Activated T-cell treated with anti-CD3 and anti-CD28 coated beads, Interleukin-2, amount 50 U/mL, for 72 hours (primary cell): ENCODE measurements at regions not wholly inside any gene's neighbourhood (a gene's known extent, or its start where the extent isn't known, plus 50 kb on each side); places are given as distances from the start of the nearest gene placed in this dataset.
"Not testable (repeated sequence)": the region's sequence is repeated elsewhere in the genome, so short reads cannot be mapped to it uniquely, and the experiment has no call there.

Source experiments
- ATAC-seq, 2 donors: fragments of 150-1000 bp; cut with Tn5 transposase; replicated peaks in 1 of 2; 2 replicates each; pipeline ENCODE4 v1.10.0; 2021; ENCODE audit warnings: moderate library complexity in 2 of 2, mild to moderate bottlenecking in 1 of 2
- DNase-seq, 2 donors: peaks; one replicate each; pipeline ENCODE4 v3.0.0; 2021 to 2022; ENCODE audit warnings: mixed read lengths in 1 of 2
- H3K27ac Mint-ChIP-seq: one replicate; pipeline ENCODE4 v1.8.0; 2022; ENCODE audit warnings: mild to moderate bottlenecking, moderate library complexity, mixed read lengths
- H3K27me3 Mint-ChIP-seq: one replicate; pipeline ENCODE4 v1.8.0; 2022; ENCODE audit warnings: low read depth, mixed read lengths
- H3K36me3 Mint-ChIP-seq, 2 donors: one replicate each; pipeline ENCODE4 v1.8.0; 2022; ENCODE audit warnings: mixed read lengths in 2 of 2, mild to moderate bottlenecking in 1 of 2; ENCODE audit not compliant: insufficient read depth in 2 of 2
- H3K4me1 Mint-ChIP-seq: one replicate; pipeline ENCODE4 v1.8.0; 2022; ENCODE audit warnings: low read depth, mixed read lengths
- H3K4me3 Mint-ChIP-seq, 2 donors: one replicate each; pipeline ENCODE4 v1.8.0; 2022; ENCODE audit warnings: mild to moderate bottlenecking in 2 of 2, mixed read lengths in 2 of 2, moderate library complexity in 2 of 2
- H3K9me3 Mint-ChIP-seq, 2 donors: one replicate each; pipeline ENCODE4 v1.8.0; 2022; ENCODE audit warnings: mixed read lengths in 2 of 2

GRCh38 chr7:13016036-13016581 lies 328.7 kb downstream of the ARL4A start:
- ATAC-seq (no peak), DNase-seq (no peak)
- H3K36me3 Mint-ChIP-seq: no peaks in the 10 kb centered on the region
- H3K27ac Mint-ChIP-seq: no peak overlapping the region
- H3K9me3 Mint-ChIP-seq: peaks cover 1 to 2% of the 10 kb centered on the region in 2 donors
- no peak overlapping the region for H3K4me3 Mint-ChIP-seq
- no peaks in the 10 kb centered on the region for H3K27me3 Mint-ChIP-seq
- no peaks in the 10 kb centered on the region for H3K4me1 Mint-ChIP-seq

- no peaks in the 10 kb centered on the region for H3K27me3 Mint-ChIP-seq
- H3K4me3 Mint-ChIP-seq: no peak overlapping the region
- ATAC-seq: no peak
- no peaks in the 10 kb centered on the region for H3K9me3 Mint-ChIP-seq
- H3K36me3 Mint-ChIP-seq: no peaks in the 10 kb centered on the region
- DNase-seq: no peak
- no peaks in the 10 kb centered on the region for H3K4me1 Mint-ChIP-seq
- no peak overlapping the region for H3K27ac Mint-ChIP-seq
Measured at GRCh38 chr7:13016592-13017332, 329.3 kb downstream of the ARL4A start.

- H3K36me3 Mint-ChIP-seq: no peaks in the 10 kb centered on the region
- ATAC-seq (no peak), DNase-seq (no peak)
- H3K9me3 Mint-ChIP-seq: no peaks in the 10 kb centered on the region
- no peaks in the 10 kb centered on the region for H3K27me3 Mint-ChIP-seq
- no peaks in the 10 kb centered on the region for H3K4me1 Mint-ChIP-seq
- no peak overlapping the region for H3K4me3 Mint-ChIP-seq
- no peak overlapping the region for H3K27ac Mint-ChIP-seq
Measured at GRCh38 chr7:13017333-13017857, 330.0 kb downstream of the ARL4A start.

- no peak for ATAC-seq
- no peak for DNase-seq
- Mint-ChIP-seq H3K27me3 (no peaks in the 10 kb centered on the region), H3K4me3 (no peak overlapping the region), H3K9me3 (no peaks in the 10 kb centered on the region), H3K36me3 (no peaks in the 10 kb centered on the region), H3K27ac (no peak overlapping the region), H3K4me1 (no peaks in the 10 kb centered on the region)
Measured at GRCh38 chr7:13017881-13018280, 330.4 kb downstream of the ARL4A start.

- Mint-ChIP-seq H3K4me3 (no peak overlapping the region), H3K36me3 (no peaks in the 10 kb centered on the region), H3K9me3 (no peaks in the 10 kb centered on the region), H3K27ac (no peak overlapping the region), H3K27me3 (no peaks in the 10 kb centered on the region), H3K4me1 (no peaks in the 10 kb centered on the region)
- no peak for ATAC-seq
- no peak for DNase-seq
Measured at GRCh38 chr7:13021566-13022300, 334.3 kb downstream of the ARL4A start.

GRCh38 chr7:13024121-13024674 lies 336.8 kb downstream of the ARL4A start:
- H3K4me3 Mint-ChIP-seq: no peak overlapping the region
- no peak overlapping the region for H3K27ac Mint-ChIP-seq
- DNase-seq (no peak), ATAC-seq (no peak)
- H3K9me3 Mint-ChIP-seq: no peaks in the 10 kb centered on the region
- no peaks in the 10 kb centered on the region for H3K4me1 Mint-ChIP-seq
- no peaks in the 10 kb centered on the region for H3K36me3 Mint-ChIP-seq
- H3K27me3 Mint-ChIP-seq: no peaks in the 10 kb centered on the region

- H3K27ac Mint-ChIP-seq, H3K4me1 Mint-ChIP-seq, DNase-seq, ATAC-seq, H3K4me3 Mint-ChIP-seq, H3K27me3 Mint-ChIP-seq, H3K36me3 Mint-ChIP-seq, H3K9me3 Mint-ChIP-seq: not testable (repeated sequence)
Measured at GRCh38 chr7:13025043-13025442, 337.6 kb downstream of the ARL4A start.

GRCh38 chr7:13027321-13027720 lies 339.9 kb downstream of the ARL4A start:
- H3K27ac Mint-ChIP-seq: no peak overlapping the region
- H3K4me3 Mint-ChIP-seq: no peak overlapping the region
- no peaks in the 10 kb centered on the region for H3K27me3 Mint-ChIP-seq
- no peaks in the 10 kb centered on the region for H3K36me3 Mint-ChIP-seq
- ATAC-seq (no peak), DNase-seq (no peak)
- no peaks in the 10 kb centered on the region for H3K4me1 Mint-ChIP-seq
- no peaks in the 10 kb centered on the region for H3K9me3 Mint-ChIP-seq

- Mint-ChIP-seq H3K36me3 (no peaks in the 10 kb centered on the region), H3K27me3 (no peaks in the 10 kb centered on the region), H3K4me3 (no peak overlapping the region), H3K9me3 (no peaks in the 10 kb centered on the region), H3K4me1 (no peaks in the 10 kb centered on the region), H3K27ac (no peak overlapping the region)
- ATAC-seq: no peak
- DNase-seq: no peak
Measured at GRCh38 chr7:13028036-13028824, 340.8 kb downstream of the ARL4A start.

- no peaks in the 10 kb centered on the region for H3K27me3 Mint-ChIP-seq
- no peak overlapping the region for H3K4me3 Mint-ChIP-seq
- no peaks in the 10 kb centered on the region for H3K36me3 Mint-ChIP-seq
- DNase-seq (no peak), ATAC-seq (no peak)
- no peak overlapping the region for H3K27ac Mint-ChIP-seq
- H3K4me1 Mint-ChIP-seq: no peaks in the 10 kb centered on the region
- no peaks in the 10 kb centered on the region for H3K9me3 Mint-ChIP-seq
Measured at GRCh38 chr7:13028825-13029099, 341.3 kb downstream of the ARL4A start.

GRCh38 chr7:13031468-13031867 lies 344.0 kb downstream of the ARL4A start:
- H3K4me3 Mint-ChIP-seq: no peak overlapping the region
- no peaks in the 10 kb centered on the region for H3K4me1 Mint-ChIP-seq
- no peaks in the 10 kb centered on the region for H3K36me3 Mint-ChIP-seq
- H3K9me3 Mint-ChIP-seq: no peaks in the 10 kb centered on the region
- no peak for ATAC-seq
- no peak overlapping the region for H3K27ac Mint-ChIP-seq
- no peaks in the 10 kb centered on the region for H3K27me3 Mint-ChIP-seq
- no peak for DNase-seq

- no peak overlapping the region for H3K27ac Mint-ChIP-seq
Measured at GRCh38 chr7:13032084-13032483, 344.7 kb downstream of the ARL4A start.

GRCh38 chr7:13032576-13032975 lies 345.1 kb downstream of the ARL4A start:
- H3K9me3 Mint-ChIP-seq: no peaks in the 10 kb centered on the region
- no peak for DNase-seq
- H3K27me3 Mint-ChIP-seq: no peaks in the 10 kb centered on the region

More at GRCh38 chr7:13032084-13032483, 344.7 kb downstream of the ARL4A start:
- H3K4me1 Mint-ChIP-seq: no peaks in the 10 kb centered on the region
- H3K9me3 Mint-ChIP-seq: no peaks in the 10 kb centered on the region
- ATAC-seq (no peak), DNase-seq (no peak)
- H3K36me3 Mint-ChIP-seq: no peaks in the 10 kb centered on the region
- H3K4me3 Mint-ChIP-seq: no peak overlapping the region
- H3K27me3 Mint-ChIP-seq: no peaks in the 10 kb centered on the region

More at GRCh38 chr7:13032576-13032975, 345.1 kb downstream of the ARL4A start:
- H3K4me3 Mint-ChIP-seq: no peak overlapping the region
- no peaks in the 10 kb centered on the region for H3K4me1 Mint-ChIP-seq
- no peaks in the 10 kb centered on the region for H3K36me3 Mint-ChIP-seq
- no peak overlapping the region for H3K27ac Mint-ChIP-seq
- no peak for ATAC-seq
